HEK293 (cell line): ENCODE measurements at regions not wholly inside any gene's neighbourhood (a gene's known extent, or its start where the extent isn't known, plus 50 kb on each side); places are given as distances from the start of the nearest gene placed in this dataset.

Experiments
- CTCF ChIA-PET: fragments of 350-600 bp; formaldehyde crosslinking; extraction: SDS; loops from one replicate; lab custom pipeline; 2021; ENCODE audit warnings: antibody characterized with exemption; lab: Yijun Ruan, JAX
- POLR2A ChIA-PET: fragments of 300-600 bp; formaldehyde crosslinking; extraction: SDS; loops from one replicate; lab custom pipeline; 2020; ENCODE audit warnings: antibody characterized with exemption, inconsistent platforms; lab: Yijun Ruan, JAX
- H3K27ac ChIP-seq: fragments of 200-500 bp; sonication (Bioruptor generic); 2 replicates; pipeline ENCODE4 v1.5.1; 2014; ENCODE audit warnings: low read depth, low read length, control low read depth, inconsistent platforms; ENCODE audit errors: extremely low read depth
- H3K36me3 ChIP-seq, 2 experiments: fragments of 200-500 bp in 1 of 2; sonication (Bioruptor generic) in 1 of 2; 1 replicate in 1 of 2; 2 replicates in 1 of 2; pipeline ENCODE4 v1.5.1; 2014 to 2017; ENCODE audit warnings: inconsistent platforms in 2 of 2, low read length in 2 of 2; ENCODE audit not compliant: control insufficient read depth in 2 of 2, insufficient read depth in 1 of 2
- H3K4me1 ChIP-seq: fragments of 200-500 bp; sonication (Bioruptor generic); 2 replicates; pipeline ENCODE4 v1.5.1; 2014; ENCODE audit warnings: mild to moderate bottlenecking, low read length, inconsistent platforms; ENCODE audit not compliant: control insufficient read depth, insufficient read depth
- H3K4me3 ChIP-seq: 2 replicates; pipeline ENCODE4 v1.5.1; 2011; ENCODE audit warnings: low read depth, mild to moderate bottlenecking, control low read depth, low read length, moderate library complexity
- H3K9me3 ChIP-seq: fragments of 200-500 bp; sonication (Bioruptor generic); 2 replicates; pipeline ENCODE4 v1.5.1; 2014; ENCODE audit warnings: low read depth, low read length, inconsistent platforms; ENCODE audit not compliant: control insufficient read depth, insufficient read depth
- HOXA7 ChIP-seq: sonication (generic); formaldehyde crosslinking; IDR thresholded peaks from 2 replicates; pipeline ENCODE4 v1.8.1; 2022; ENCODE audit warnings: missing genetic modification reagents, borderline replicate concordance
- REST ChIP-seq: fragments of 450-650 bp; formaldehyde crosslinking; IDR thresholded peaks from 2 replicates; pipeline ENCODE4 v1.5.1; 2016; ENCODE audit warnings: missing biosample characterization, missing genetic modification characterization
- SCRT2 ChIP-seq: fragments of 450-650 bp; formaldehyde crosslinking; IDR thresholded peaks from 2 replicates; pipeline ENCODE4 v1.5.1; 2016; ENCODE audit warnings: missing biosample characterization, missing genetic modification characterization
- TCF7L2 ChIP-seq: IDR thresholded peaks from 2 replicates; pipeline ENCODE4 v1.6.1; 2011; ENCODE audit warnings: low read depth, mild to moderate bottlenecking, inconsistent platforms, low read length, moderate library complexity, borderline replicate concordance
- TRIM28 ChIP-seq: IDR thresholded peaks from 2 replicates; pipeline ENCODE4 v1.6.1; 2011; ENCODE audit warnings: low read length, control low read depth, borderline replicate concordance
- YY2 ChIP-seq: fragments of 450-650 bp; formaldehyde crosslinking; IDR thresholded peaks from 2 replicates; pipeline ENCODE4 v1.5.1; 2016; ENCODE audit warnings: missing biosample characterization, missing genetic modification characterization
- ZBTB21 ChIP-seq: fragments of 450-650 bp; formaldehyde crosslinking; IDR thresholded peaks from 2 replicates; pipeline ENCODE4 v1.5.1; 2017; ENCODE audit warnings: missing biosample characterization, missing genetic modification characterization
- ZNF138 ChIP-seq: fragments of 450-650 bp; formaldehyde crosslinking; IDR thresholded peaks from 2 replicates; pipeline ENCODE4 v1.5.1; 2016; ENCODE audit warnings: missing biosample characterization, missing genetic modification characterization, borderline replicate concordance
- ZNF175 ChIP-seq: fragments of 450-650 bp; formaldehyde crosslinking; IDR thresholded peaks from 2 replicates; pipeline ENCODE4 v1.5.1; 2016; ENCODE audit warnings: missing biosample characterization, missing genetic modification characterization
- ZNF19 ChIP-seq: fragments of 450-650 bp; formaldehyde crosslinking; IDR thresholded peaks from 2 replicates; pipeline ENCODE4; 2016; ENCODE audit warnings: missing biosample characterization, missing genetic modification characterization, low read depth
- ZNF274 ChIP-seq, 2 experiments: fragments of 200-500 bp in 1 of 2; fragments of 450-650 bp in 1 of 2; sonication (Bioruptor generic) in 1 of 2; formaldehyde crosslinking in 1 of 2; IDR thresholded peaks; 2 replicates each; pipeline versions ENCODE4 v1.5.1 to v1.6.1; 2014 to 2016; ENCODE audit warnings: borderline replicate concordance in 1 of 2, inconsistent platforms in 1 of 2, low read length in 1 of 2, missing biosample characterization in 1 of 2, missing genetic modification characterization in 1 of 2
- ZNF292 ChIP-seq: fragments of 450-650 bp; formaldehyde crosslinking; IDR thresholded peaks from 2 replicates; pipeline ENCODE4 v1.5.1; 2016; ENCODE audit warnings: low read depth, missing biosample characterization, missing genetic modification characterization, borderline replicate concordance
- ZNF311 ChIP-seq: fragments of 450-650 bp; formaldehyde crosslinking; IDR thresholded peaks from 2 replicates; pipeline ENCODE4 v1.5.1; 2017; ENCODE audit warnings: missing biosample characterization, missing genetic modification characterization, borderline replicate concordance
- ZNF354C ChIP-seq: fragments of 450-650 bp; formaldehyde crosslinking; IDR thresholded peaks from 2 replicates; pipeline ENCODE4 v1.5.1; 2016; ENCODE audit warnings: missing biosample characterization, missing genetic modification characterization, low read depth, borderline replicate concordance
- ZNF449 ChIP-seq: fragments of 450-650 bp; formaldehyde crosslinking; IDR thresholded peaks from 2 replicates; pipeline ENCODE4 v1.5.1; 2017; ENCODE audit warnings: missing biosample characterization, mild to moderate bottlenecking, missing genetic modification characterization, moderate library complexity
- ZNF501 ChIP-seq: fragments of 450-650 bp; formaldehyde crosslinking; IDR thresholded peaks from 2 replicates; pipeline ENCODE4 v1.5.1; 2016; ENCODE audit warnings: missing biosample characterization, missing genetic modification characterization
- ZNF530 ChIP-seq: fragments of 450-650 bp; formaldehyde crosslinking; IDR thresholded peaks from 2 replicates; pipeline ENCODE4 v1.5.1; 2016; ENCODE audit warnings: low read depth, missing biosample characterization, missing genetic modification characterization
- ZNF560 ChIP-seq: fragments of 450-650 bp; formaldehyde crosslinking; IDR thresholded peaks from 2 replicates; pipeline ENCODE4 v1.5.1; 2017; ENCODE audit warnings: missing biosample characterization, missing genetic modification characterization, borderline replicate concordance
- ZNF623 ChIP-seq: fragments of 450-650 bp; formaldehyde crosslinking; IDR thresholded peaks from 2 replicates; pipeline ENCODE4 v1.5.1; 2016; ENCODE audit warnings: missing biosample characterization, missing genetic modification characterization
- TF ChIP-seq, protein P1 (sequence below): fragments of 450-650 bp; formaldehyde crosslinking; conservative IDR thresholded peaks from 2 replicates; pipeline ENCODE4 v1.5.1; 2016; ENCODE audit warnings: low read depth, missing biosample characterization, missing genetic modification characterization

DNA sequence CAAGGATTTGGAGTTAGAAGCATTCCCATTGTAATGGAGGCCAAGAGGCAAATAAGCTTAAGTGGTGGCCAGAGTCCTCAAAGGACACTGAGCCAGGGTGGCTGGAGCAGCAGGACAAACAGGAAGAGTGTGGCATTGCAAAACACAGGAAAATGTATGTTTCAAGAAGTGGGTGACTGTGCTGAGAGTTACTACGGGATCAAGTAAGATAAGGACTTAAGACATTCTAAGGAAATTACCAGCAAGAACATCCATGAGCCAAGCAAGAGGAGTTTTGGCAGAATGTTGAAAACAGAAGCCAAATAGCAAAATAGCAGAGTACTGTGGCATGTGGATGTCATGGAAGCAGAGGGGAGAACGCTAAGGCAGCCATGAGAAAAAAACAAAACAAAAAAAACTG lies 104.2 kb downstream of the RAP2A start:
- CTCF ChIA-PET, result interaction anchor here (0.8 kb wide), 1 partner anchor 377 kb away, joined by 3 read pairs; no protein-coding TSS in a partner anchor
- Histone ChIP-seq H3K27ac (no peak overlapping the region), H3K36me3 (no peaks in the 10 kb centered on the region), H3K4me3 (no peak overlapping the region), H3K4me1 (no peaks in the 10 kb centered on the region), H3K9me3 (no peaks in the 10 kb centered on the region)
- TF ChIP-seq ZNF449 (tag by site-specific recombination) (no peak), ZNF19 (no peak), ZNF138 (tag by site-specific recombination) (no peak), ZNF311 (no peak), ZNF560 (no peak), HOXA7 (CRISPR knock-in tag) (no peak), TRIM28 (no peak)
- POLR2A ChIA-PET, result no interaction called here

DNA sequence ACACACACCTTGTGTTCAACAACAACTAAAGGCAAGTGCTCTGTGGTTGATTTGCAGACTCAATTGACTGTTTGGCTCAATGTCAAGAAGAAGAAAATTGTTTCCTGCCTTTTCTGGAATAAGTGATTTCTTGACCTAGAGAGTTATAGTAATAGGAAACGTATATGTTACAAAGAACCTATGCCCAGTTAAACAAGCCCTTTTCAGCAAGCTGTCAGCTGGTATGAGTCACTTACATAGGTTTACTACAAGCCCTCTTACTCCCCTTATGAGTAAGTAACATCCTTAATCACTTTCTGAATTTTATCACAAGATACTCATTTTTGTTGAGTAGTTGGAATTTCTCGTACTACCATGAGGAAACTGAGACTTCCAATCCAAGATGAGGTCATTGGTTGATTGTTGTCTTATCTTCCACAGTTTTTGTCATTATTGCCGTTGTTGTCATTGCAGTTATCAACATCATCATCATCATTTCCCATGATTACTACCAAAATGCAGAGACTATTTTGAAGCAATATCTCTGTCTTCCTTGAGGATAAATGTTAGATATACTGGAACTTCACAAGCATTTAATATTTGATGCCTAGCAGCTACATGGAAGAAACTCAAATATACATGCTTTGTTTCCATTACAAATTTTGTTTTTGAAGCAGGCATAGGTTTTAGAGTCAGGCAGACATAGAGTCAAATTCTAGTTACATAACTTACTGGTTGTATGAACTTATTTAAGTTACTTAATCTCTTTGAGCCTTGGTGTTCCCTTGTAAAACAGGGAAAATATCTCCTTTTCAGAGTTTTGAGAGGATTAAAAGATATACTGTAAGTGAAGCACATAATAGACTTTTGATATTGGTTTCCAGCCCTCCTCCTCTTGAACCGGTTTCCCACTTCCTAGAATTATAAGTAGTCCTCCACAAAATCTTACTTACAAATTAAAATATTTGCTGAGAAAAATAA lies 106.0 kb downstream of the RAP2A start:
- POLR2A ChIA-PET, result no interaction called here
- H3K27ac ChIP-seq, result no peak overlapping the region
- no peaks in the 10 kb centered on the region for H3K9me3 ChIP-seq
- CTCF ChIA-PET, result no interaction called here
- TF ChIP-seq TCF7L2 (no peak), ZNF274 (IDR thresholded peaks at IDR 0.05; ENCODE audit: low read length) (no peak), ZNF274 (tag by site-specific recombination; IDR thresholded peaks at IDR 0.05; ENCODE audit: borderline replicate concordance) (no peak)
- TF ChIP-seq, all 188 proteins: peak for 0
- H3K36me3 ChIP-seq, result no peaks in the 10 kb centered on the region
- no peaks in the 10 kb centered on the region for H3K4me1 ChIP-seq
- no peak overlapping the region for H3K4me3 ChIP-seq

- Histone ChIP-seq H3K27ac (no peak overlapping the region), H3K4me3 (no peak overlapping the region), H3K36me3 (no peaks in the 10 kb centered on the region), H3K4me1 (no peaks in the 10 kb centered on the region), H3K9me3 (no peaks in the 10 kb centered on the region)
- ChIA-PET CTCF (no interaction called here), POLR2A (no interaction called here)
- TF ChIP-seq ZNF530, result no peak
- TF ChIP-seq SCRT2 (tag by site-specific recombination), result no peak
- TF ChIP-seq, protein P1, sequence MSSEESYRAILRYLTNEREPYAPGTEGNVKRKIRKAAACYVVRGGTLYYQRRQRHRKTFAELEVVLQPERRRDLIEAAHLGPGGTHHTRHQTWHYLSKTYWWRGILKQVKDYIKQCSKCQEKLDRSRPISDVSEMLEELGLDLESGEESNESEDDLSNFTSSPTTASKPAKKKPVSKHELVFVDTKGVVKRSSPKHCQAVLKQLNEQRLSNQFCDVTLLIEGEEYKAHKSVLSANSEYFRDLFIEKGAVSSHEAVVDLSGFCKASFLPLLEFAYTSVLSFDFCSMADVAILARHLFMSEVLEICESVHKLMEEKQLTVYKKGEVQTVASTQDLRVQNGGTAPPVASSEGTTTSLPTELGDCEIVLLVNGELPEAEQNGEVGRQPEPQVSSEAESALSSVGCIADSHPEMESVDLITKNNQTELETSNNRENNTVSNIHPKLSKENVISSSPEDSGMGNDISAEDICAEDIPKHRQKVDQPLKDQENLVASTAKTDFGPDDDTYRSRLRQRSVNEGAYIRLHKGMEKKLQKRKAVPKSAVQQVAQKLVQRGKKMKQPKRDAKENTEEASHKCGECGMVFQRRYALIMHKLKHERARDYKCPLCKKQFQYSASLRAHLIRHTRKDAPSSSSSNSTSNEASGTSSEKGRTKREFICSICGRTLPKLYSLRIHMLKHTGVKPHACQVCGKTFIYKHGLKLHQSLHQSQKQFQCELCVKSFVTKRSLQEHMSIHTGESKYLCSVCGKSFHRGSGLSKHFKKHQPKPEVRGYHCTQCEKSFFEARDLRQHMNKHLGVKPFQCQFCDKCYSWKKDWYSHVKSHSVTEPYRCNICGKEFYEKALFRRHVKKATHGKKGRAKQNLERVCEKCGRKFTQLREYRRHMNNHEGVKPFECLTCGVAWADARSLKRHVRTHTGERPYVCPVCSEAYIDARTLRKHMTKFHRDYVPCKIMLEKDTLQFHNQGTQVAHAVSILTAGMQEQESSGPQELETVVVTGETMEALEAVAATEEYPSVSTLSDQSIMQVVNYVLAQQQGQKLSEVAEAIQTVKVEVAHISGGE (tag by site-specific recombination), result no peak
- TF ChIP-seq REST, result no peak
- no peak for TF ChIP-seq ZNF175 (tag by site-specific recombination)
- no peak for TF ChIP-seq ZBTB21 (tag by site-specific recombination)
- TF ChIP-seq ZNF623 (tag by site-specific recombination), result no peak
- TF ChIP-seq ZNF354C, result no peak
- no peak for TF ChIP-seq YY2 (tag by site-specific recombination)
- TF ChIP-seq ZNF292, result no peak
- TF ChIP-seq ZNF501, result no peak
These were observed 106.7 kb downstream of the RAP2A start for GRCh38 chr13:97540696-97541095.
